CD4-positive, alpha-beta T cell treated with Interferon alpha-2 for 1 hour (primary cell): ENCODE measurements at regions not wholly inside any gene's neighbourhood (a gene's known extent, or its start where the extent isn't known, plus 50 kb on each side); places are given as distances from the start of the nearest gene placed in this dataset.
"Not testable (repeated sequence)": the region's sequence is repeated elsewhere in the genome, so short reads cannot be mapped to it uniquely, and the experiment has no call there.

ENCODE experiments used
- DNase-seq, 2 donors: peaks; one replicate each; pipeline ENCODE4 v3.0.0-alpha.2; 2020 to 2022

- DNase-seq, result no peak
These were observed 897.2 kb downstream of the DIAPH3 start for GRCh38 chr13:59266478-59267063.

- no peak for DNase-seq
These were observed 894.3 kb downstream of the DIAPH3 start for GRCh38 chr13:59269476-59269875.

- no peak for DNase-seq
These were observed 893.4 kb downstream of the DIAPH3 start for GRCh38 chr13:59270327-59270726.

- DNase-seq, result no peak
These were observed 888.6 kb downstream of the DIAPH3 start for GRCh38 chr13:59274958-59275727.

GRCh38 chr13:59276436-59276835 is 887.3 kb downstream of the DIAPH3 start:
- DNase-seq, result no peak

GRCh38 chr13:59277106-59277505 is 886.6 kb downstream of the DIAPH3 start:
- no peak for DNase-seq

- no peak for DNase-seq
These were observed 884.7 kb downstream of the DIAPH3 start for GRCh38 chr13:59279028-59279427.

GRCh38 chr13:59279576-59279975 is 884.2 kb downstream of the DIAPH3 start:
- DNase-seq, result no peak

GRCh38 chr13:59280297-59280696 is 883.4 kb downstream of the DIAPH3 start:
- DNase-seq, result no peak

- no peak for DNase-seq
These were observed 882.3 kb downstream of the DIAPH3 start for GRCh38 chr13:59281453-59281852.

GRCh38 chr13:59292240-59292639 is 871.5 kb downstream of the DIAPH3 start:
- DNase-seq, result not testable (repeated sequence)

GRCh38 chr13:59299584-59299983 is 864.1 kb downstream of the DIAPH3 start:
- no peak for DNase-seq

- DNase-seq, result no peak
These were observed 863.2 kb downstream of the DIAPH3 start for GRCh38 chr13:59300355-59301173.

- DNase-seq, result no peak
These were observed 862.6 kb downstream of the DIAPH3 start for GRCh38 chr13:59301174-59301567.

GRCh38 chr13:59303433-59303832 is 860.3 kb downstream of the DIAPH3 start:
- no peak for DNase-seq

- no peak for DNase-seq
These were observed 859.1 kb downstream of the DIAPH3 start for GRCh38 chr13:59304596-59304995.

GRCh38 chr13:59305896-59306295 is 857.8 kb downstream of the DIAPH3 start:
- no peak for DNase-seq

GRCh38 chr13:59312776-59313175 is 851.0 kb downstream of the DIAPH3 start:
- no peak for DNase-seq

- DNase-seq, result peak; percentile 9 to 44
These were observed 845.3 kb downstream of the DIAPH3 start for GRCh38 chr13:59318320-59318930.

- no peak for DNase-seq
These were observed 844.5 kb downstream of the DIAPH3 start for GRCh38 chr13:59319276-59319675.

GRCh38 chr13:59320021-59320420 is 843.7 kb downstream of the DIAPH3 start:
- DNase-seq, result no peak

- not testable (repeated sequence) for DNase-seq
These were observed 839.3 kb downstream of the DIAPH3 start for GRCh38 chr13:59324401-59324800.

- DNase-seq, result no peak
These were observed 837.0 kb downstream of the DIAPH3 start for GRCh38 chr13:59326717-59327116.
